Gastroesophageal sphincter (tissue), 4 donors: ENCODE measurements at regions not wholly inside any gene's neighbourhood (a gene's known extent, or its start where the extent isn't known, plus 50 kb on each side); places are given as distances from the start of the nearest gene placed in this dataset.

Experiments used
- ATAC-seq: fragments of 150-250 bp; one replicate; pipeline ENCODE4 v1.9.1; 2016; ENCODE audit warnings: mild to moderate bottlenecking, moderate library complexity
- H3K27ac ChIP-seq, 4 donors: fragments of 200-600 bp; sonication (generic) in 3 of 4; 1 replicate in 3 of 4; 2 replicates in 1 of 4; pipeline ENCODE4 v1.5.1; 2016 to 2019
- H3K27me3 ChIP-seq: fragments of 200-600 bp; sonication (generic); one replicate; pipeline ENCODE4 v1.5.1; 2019
- H3K36me3 ChIP-seq, 2 donors: fragments of 200-600 bp; sonication (generic); one replicate each; pipeline ENCODE4 v1.5.1; 2019; ENCODE audit warnings: control low read depth in 1 of 2
- H3K4me1 ChIP-seq, 3 donors: fragments of 200-600 bp; sonication (generic); 1 replicate in 2 of 3; 2 replicates in 1 of 3; pipeline ENCODE4 v1.5.1; 2016 to 2019; ENCODE audit warnings: control low read depth in 2 of 3
- H3K4me3 ChIP-seq, 2 donors: fragments of 200-600 bp; sonication (generic); one replicate each; pipeline ENCODE4 v1.5.1; 2019; ENCODE audit warnings: mild to moderate bottlenecking in 1 of 2, moderate library complexity in 1 of 2
- H3K9me3 ChIP-seq, 3 donors: fragments of 200-600 bp; sonication (generic); one replicate each; pipeline ENCODE4 v1.5.1; 2017 to 2019; ENCODE audit warnings: control low read depth in 2 of 3
- CTCF ChIP-seq, 4 experiments: fragments of 200-600 bp in 2 of 4; fragments of 450-650 bp in 2 of 4; sonication (generic) in 1 of 4; IDR thresholded peaks; one replicate each; pipeline ENCODE4 v1.5.1; 2017 to 2019; ENCODE audit warnings: antibody characterized with exemption in 4 of 4, mild to moderate bottlenecking in 2 of 4, moderate library complexity in 2 of 4
- EP300 ChIP-seq: sonication (generic); formaldehyde crosslinking; IDR thresholded peaks from one replicate; pipeline ENCODE4 v1.6.1; 2017; ENCODE audit warnings: antibody characterized with exemption, mild to moderate bottlenecking
- POLR2A ChIP-seq, 2 donors: fragments of 450-650 bp; IDR thresholded peaks; one replicate each; pipeline ENCODE4 v1.6.1; 2017; ENCODE audit warnings: antibody characterized with exemption in 2 of 2, mild to moderate bottlenecking in 2 of 2, moderate library complexity in 1 of 2
- POLR2AphosphoS5 ChIP-seq: sonication (generic); formaldehyde crosslinking; IDR thresholded peaks from one replicate; pipeline ENCODE4 v1.6.1; 2017; ENCODE audit warnings: antibody characterized with exemption
- WGBS, 2 donors: methylation state at CpG; one replicate each; pipeline ENCODE4 v1.1.5; 2018; ENCODE audit warnings: low coverage in 1 of 2; 5-methylcytosine and 5-hydroxymethylcytosine counted together

GRCh38 chr11:96758957-96759356 is 369.1 kb downstream of the JRKL start:
- Histone ChIP-seq H3K36me3 (no peaks in the 10 kb centered on the region), H3K9me3 (peaks cover 0 to 4% (median 0%) of the 10 kb centered on the region in 3 donors), H3K27me3 (no peaks in the 10 kb centered on the region), H3K27ac (no peak overlapping the region), H3K4me3 (no peak overlapping the region), H3K4me1 (no peaks in the 10 kb centered on the region)
- no peak for TF ChIP-seq CTCF (IDR thresholded peaks at IDR 0.05)
- no peak for TF ChIP-seq POLR2AphosphoS5
- no peak for TF ChIP-seq POLR2A (IDR thresholded peaks at IDR 0.05)
- TF ChIP-seq EP300: no peak
- WGBS, 2 donors: 41 to 80% methylated on average over 1 of the region's 1 CpG
- ATAC-seq: no peak

GRCh38 chr11:96760306-96760705 is 370.5 kb downstream of the JRKL start:
- Histone ChIP-seq H3K4me1 (no peaks in the 10 kb centered on the region), H3K27ac (no peak overlapping the region), H3K9me3 (peaks cover 0 to 4% (median 0%) of the 10 kb centered on the region in 3 donors), H3K4me3 (no peak overlapping the region), H3K36me3 (no peaks in the 10 kb centered on the region), H3K27me3 (no peaks in the 10 kb centered on the region)
- ATAC-seq: no peak
- WGBS, 2 donors: 94 to 96% methylated on average over 2 of the region's 2 CpGs
- no peak for TF ChIP-seq CTCF (IDR thresholded peaks at IDR 0.05)
- TF ChIP-seq POLR2A (IDR thresholded peaks at IDR 0.05): no peak
- TF ChIP-seq EP300: no peak
- no peak for TF ChIP-seq POLR2AphosphoS5

GRCh38 chr11:96760815-96761214 is 371.0 kb downstream of the JRKL start:
- no peak for TF ChIP-seq POLR2A (IDR thresholded peaks at IDR 0.05)
- TF ChIP-seq CTCF (IDR thresholded peaks at IDR 0.05): no peak
- no peak for TF ChIP-seq EP300
- no peak for TF ChIP-seq POLR2AphosphoS5
- Histone ChIP-seq H3K27me3 (no peaks in the 10 kb centered on the region), H3K27ac (no peak overlapping the region), H3K36me3 (no peaks in the 10 kb centered on the region), H3K4me1 (no peaks in the 10 kb centered on the region), H3K4me3 (no peak overlapping the region), H3K9me3 (peaks cover 0 to under 1% (median 0%) of the 10 kb centered on the region in 3 donors)
- no peak for ATAC-seq

GRCh38 chr11:96761451-96761850 is 371.6 kb downstream of the JRKL start:
- ATAC-seq: no peak
- 77 to 80% methylated on average over 1 of the region's 1 CpG for WGBS, 2 donors
- no peaks in the 10 kb centered on the region for H3K27me3 ChIP-seq
- H3K4me1 ChIP-seq: no peaks in the 10 kb centered on the region
- TF ChIP-seq EP300: no peak
- no peak for TF ChIP-seq CTCF (IDR thresholded peaks at IDR 0.05)
- TF ChIP-seq POLR2A (IDR thresholded peaks at IDR 0.05): no peak
- TF ChIP-seq POLR2AphosphoS5: no peak
- H3K4me3 ChIP-seq: no peak overlapping the region
- H3K9me3 ChIP-seq: no peaks in the 10 kb centered on the region
- H3K36me3 ChIP-seq: no peaks in the 10 kb centered on the region
- no peak overlapping the region for H3K27ac ChIP-seq

- no peak for ATAC-seq
- Histone ChIP-seq H3K36me3 (no peaks in the 10 kb centered on the region), H3K27ac (no peak overlapping the region), H3K4me3 (no peak overlapping the region), H3K4me1 (no peaks in the 10 kb centered on the region), H3K27me3 (no peaks in the 10 kb centered on the region), H3K9me3 (no peaks in the 10 kb centered on the region)
- TF ChIP-seq POLR2A (IDR thresholded peaks at IDR 0.05) (no peak), POLR2AphosphoS5 (no peak), CTCF (IDR thresholded peaks at IDR 0.05) (no peak), EP300 (no peak)
- WGBS, 2 donors: 92 to 97% methylated on average over 3 of the region's 3 CpGs
Measured at GRCh38 chr11:96763244-96763643, 373.4 kb downstream of the JRKL start.
